Suppressor macrophage treated with lipopolysaccharide for 4 hours (primary cell): ENCODE measurements at regions not wholly inside any gene's neighbourhood (a gene's known extent, or its start where the extent isn't known, plus 50 kb on each side); places are given as distances from the start of the nearest gene placed in this dataset.

Experiments
- DNase-seq: peaks from one replicate; pipeline ENCODE4 v3.0.0-alpha.2; 2020

DNA sequence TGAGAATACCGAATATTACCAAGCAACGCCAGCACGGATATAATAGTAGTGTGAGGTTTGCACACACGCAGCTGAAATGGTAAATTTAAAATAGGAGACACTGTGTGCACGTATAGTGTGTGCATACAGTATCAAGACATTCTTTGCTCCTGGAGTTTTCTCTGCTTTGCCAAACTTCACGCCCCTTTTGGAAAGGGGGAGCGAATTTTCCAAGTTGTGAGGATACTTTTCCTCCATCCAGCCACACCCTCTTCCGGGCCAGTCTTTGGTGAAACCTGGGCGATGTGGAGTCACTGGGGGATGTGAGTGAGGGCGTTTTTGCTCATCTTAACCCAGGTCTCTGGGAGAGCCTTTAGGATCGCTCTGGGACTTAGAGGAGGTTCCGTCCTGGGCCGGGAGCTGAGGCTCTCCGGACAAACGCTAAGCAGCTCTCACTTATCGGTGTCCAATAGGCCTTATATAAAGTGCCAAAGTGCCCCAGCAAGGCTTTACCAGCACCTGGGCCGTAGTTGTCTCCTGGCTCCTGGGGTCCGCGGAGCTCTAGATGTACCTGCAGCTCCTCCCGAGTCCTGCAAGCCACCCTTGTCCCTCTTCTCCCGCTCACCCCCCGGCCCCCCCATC lies 160.0 kb upstream of the MKI67 start:
- no peak for DNase-seq

DNA sequence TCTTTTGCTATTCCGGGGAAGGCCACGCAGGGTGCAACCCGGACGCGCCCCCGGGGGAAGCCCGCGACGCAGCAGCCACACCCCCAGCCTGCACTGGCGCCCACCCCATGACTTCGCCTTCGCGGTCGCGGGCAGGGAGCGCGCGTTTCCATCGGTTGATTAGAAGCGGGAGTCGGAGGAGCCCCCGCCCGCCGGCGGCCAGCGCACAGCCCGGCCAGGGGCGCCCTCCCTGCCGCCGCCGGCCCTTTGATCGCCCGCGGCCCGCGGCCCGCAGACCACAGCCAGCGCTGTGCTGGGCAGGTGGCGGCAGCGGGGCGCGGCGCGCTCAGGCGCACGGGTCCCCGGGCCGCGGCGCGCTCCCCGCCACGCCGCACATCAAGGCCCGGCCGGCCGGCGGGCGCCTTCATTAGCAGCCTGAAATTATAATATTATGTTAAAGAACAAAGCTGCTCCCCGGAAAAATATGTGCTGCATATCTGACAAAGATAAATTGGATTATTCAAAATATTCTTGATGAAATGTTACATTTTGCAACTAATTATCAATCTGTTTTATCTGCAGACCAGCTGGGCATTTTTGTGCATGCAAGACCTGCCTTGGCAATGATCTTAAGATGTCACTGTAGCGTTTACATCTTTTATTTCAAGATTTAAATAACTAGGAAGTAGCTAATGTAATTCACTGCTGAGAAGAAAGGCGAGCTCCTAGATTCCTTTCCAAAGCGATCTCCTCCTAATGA lies 160.7 kb upstream of the MKI67 start:
- no peak for DNase-seq

- no peak for DNase-seq
Measured at GRCh38 chr10:128287921-128288320, 161.7 kb upstream of the MKI67 start.

- no peak for DNase-seq
Measured at GRCh38 chr10:128289621-128290020, 163.4 kb upstream of the MKI67 start.

GRCh38 chr10:128295003-128295402 lies 168.8 kb upstream of the MKI67 start:
- no peak for DNase-seq

DNA sequence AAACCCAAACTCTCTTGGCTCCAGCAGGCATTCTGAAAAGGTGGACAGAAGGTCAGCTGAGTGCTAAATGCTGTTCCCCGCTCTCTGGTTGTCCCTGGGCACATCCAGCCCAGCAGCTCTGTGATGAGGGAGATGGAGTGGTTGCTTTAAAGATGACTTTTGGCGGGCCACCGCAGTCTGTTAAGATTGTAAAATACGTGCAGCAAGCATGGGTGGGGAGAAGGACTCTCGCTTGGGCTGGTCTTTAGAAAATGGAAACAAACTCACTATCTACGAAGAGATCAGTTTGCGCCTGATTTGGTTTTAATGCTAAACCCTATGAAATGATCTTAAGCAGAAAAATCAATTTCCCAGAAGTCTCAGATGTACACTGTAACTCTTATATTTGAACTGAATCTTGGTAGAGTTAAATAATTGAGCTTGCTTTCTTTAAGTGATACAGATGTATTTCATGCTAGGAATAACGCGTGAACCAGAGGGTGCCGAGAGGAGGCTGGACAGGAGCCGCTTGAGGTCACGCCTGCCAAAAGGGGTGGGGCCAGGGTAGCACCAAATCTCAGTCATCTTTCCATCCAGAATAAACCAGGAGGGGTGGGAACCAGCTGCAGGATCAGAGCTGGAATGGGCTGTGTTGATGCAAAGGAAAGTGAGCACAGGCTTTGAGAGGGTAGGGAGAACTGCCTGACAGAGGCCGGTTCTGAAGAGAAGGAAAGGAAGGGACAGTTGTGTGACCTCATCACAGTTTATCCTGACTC lies 170.2 kb upstream of the MKI67 start:
- no peak for DNase-seq

DNA sequence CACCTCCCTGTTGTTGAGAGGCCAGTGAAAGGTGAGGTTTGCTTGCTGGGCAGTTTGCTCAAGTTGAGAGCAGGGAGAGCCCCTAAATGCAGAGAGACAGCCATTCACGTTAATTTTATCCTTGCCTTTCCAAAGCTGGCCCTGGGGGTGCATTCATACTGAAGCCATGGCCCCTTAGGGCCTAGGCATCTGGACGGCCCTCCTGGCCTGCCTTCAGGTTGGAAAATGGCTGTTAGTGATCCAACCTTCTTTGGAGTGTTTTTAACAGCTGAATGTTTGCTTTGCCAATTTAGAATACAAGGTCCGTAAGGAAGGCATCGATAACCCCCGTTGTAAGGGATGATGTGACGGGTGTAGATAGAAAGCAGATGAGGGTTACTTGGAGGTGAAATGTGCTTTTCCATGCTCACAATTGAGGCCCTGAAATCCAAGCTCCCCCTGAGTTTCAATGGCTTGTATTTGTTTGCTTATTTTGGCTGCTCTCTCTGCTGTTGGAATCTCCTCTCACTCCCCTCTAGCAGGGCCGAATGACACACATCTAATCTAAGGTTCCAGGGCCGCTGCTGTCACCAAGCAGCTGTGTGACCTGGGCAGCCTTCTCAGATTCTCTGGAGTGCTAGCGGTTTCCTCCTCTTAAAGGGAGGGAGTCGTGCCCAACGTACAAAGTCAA lies 171.6 kb upstream of the MKI67 start:
- DNase-seq = no peak

- DNase-seq = no peak
Measured at GRCh38 chr10:128298587-128298986, 172.4 kb upstream of the MKI67 start.

DNA sequence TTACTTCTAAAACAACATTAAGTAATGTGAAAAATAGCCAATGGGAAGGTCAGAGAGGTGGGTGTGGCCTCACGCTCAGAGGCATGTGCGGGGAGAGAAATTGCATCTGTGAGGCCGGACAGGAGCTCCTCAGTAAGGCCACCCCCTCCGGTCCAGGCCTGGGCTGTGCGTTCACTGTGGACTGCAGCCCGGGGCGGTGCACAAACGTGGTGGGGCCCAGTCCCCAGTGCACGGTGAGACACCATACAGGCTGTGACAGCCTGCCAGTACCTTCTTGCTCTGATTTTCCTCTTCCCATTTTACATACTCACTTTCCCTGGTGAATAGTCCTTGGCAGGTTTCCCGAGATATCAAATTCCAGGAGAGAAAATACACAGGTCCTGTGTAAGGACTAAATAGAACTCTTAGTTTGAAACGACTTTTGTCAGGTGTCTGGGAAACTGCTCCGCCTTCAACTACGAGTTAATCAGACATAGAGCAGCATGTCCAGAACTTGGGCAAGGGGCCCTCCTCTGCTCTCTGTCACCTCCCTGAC lies 174.1 kb upstream of the MKI67 start:
- no peak for DNase-seq

- no peak for DNase-seq
Measured at GRCh38 chr10:128301051-128301450, 174.8 kb upstream of the MKI67 start.

DNA sequence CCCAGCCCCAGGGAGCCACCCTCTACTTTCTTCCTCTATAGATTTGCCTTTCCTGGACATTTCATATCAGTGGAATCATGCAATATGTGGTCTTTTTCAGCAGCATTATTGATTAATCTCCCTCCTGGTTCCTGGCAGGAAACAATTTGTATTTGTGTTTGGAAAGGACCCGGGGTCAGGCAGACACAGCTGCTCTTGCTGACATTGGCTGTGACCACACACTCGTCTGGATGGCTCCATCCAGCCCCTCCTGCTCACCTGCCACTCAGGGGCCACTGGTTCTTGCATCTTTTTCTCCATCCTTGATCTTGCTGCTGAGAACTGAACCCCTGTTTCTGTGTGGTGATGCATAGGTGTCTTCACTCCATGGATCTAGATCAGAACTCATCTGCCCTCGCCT lies 176.6 kb upstream of the MKI67 start:
- no peak for DNase-seq

- DNase-seq = no peak
Measured at GRCh38 chr10:128304271-128304670, 178.0 kb upstream of the MKI67 start.

- DNase-seq = no peak
Measured at GRCh38 chr10:128305601-128306345, 179.6 kb upstream of the MKI67 start.

DNA sequence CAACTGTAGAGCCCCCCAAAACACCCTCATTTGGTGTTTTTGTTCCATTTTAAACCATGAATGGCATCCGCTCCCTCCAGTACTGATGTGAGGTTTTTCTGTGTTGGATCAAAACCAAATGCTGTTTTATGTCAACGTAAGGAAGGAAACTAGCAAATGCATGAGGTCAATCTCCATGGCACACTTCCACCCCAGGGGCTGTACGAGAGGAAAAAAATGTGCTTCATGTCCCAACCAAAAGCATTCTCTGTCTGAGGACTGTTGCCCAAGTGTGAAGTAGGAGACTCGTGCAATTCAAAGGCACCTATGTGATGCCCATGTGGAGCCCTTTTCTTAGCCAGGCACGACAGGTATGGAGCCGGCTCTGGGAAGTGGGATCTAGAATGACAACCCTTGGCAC lies 180.3 kb upstream of the MKI67 start:
- DNase-seq = no peak

GRCh38 chr10:128306966-128307365 lies 180.7 kb upstream of the MKI67 start:
- DNase-seq = no peak

GRCh38 chr10:128307820-128308219 lies 181.6 kb upstream of the MKI67 start:
- DNase-seq = no peak

DNA sequence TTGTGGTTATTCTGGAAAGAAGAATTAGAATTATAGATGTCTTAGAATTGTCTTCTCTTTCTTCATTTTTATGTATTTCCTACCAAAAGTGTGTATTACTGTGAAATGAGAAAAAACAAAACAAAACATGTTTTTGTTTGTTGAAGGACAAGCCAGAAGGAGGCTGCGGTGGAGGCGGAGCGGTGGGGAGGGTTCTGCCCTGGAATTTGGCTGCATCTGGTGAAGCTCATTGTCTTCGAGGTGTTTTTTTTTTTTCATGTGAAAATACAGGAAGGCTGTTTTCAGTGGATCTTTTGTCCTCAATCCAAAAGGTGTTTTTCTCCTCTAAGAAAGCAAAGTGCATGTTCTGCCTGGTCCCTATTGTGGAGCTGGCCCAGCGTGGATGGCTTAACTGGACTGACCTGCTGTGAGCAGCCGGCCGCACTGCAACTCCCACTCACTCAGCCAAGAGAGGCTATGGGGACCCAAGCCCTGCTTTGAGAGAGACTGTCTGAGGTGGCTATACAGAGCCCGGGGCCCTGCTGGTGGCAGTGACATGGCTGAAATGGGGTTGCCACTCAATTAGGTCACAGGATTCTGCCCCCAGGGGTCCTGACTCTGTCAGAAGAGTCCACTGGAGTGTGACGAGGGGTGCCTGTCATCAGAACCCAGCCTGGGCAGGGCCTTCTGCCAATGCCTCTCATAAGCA lies 184.9 kb upstream of the MKI67 start:
- no peak for DNase-seq

- no peak for DNase-seq
Measured at GRCh38 chr10:128312250-128312649, 186.0 kb upstream of the MKI67 start.

DNA sequence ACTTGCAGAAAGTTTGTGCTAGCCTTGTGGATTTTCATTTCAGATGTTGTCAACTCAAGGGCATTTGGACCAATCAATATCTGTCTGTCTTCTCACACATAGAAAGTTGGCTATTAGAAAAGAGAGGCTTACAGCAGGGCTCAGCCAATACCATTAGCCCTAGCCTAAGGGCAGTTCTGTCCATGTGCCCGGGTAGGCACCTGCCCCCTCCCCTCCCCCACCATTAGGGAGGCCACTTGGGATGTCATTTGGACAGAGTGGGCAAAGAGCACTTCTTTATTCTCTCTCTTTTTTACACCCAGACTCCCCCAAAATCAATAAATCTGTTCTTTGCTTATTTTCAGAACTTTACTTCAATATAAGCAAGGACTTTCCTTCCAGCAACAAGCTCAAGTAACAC lies 188.5 kb upstream of the MKI67 start:
- no peak for DNase-seq

GRCh38 chr10:128316121-128316726 lies 190.0 kb upstream of the MKI67 start:
- no peak for DNase-seq

DNA sequence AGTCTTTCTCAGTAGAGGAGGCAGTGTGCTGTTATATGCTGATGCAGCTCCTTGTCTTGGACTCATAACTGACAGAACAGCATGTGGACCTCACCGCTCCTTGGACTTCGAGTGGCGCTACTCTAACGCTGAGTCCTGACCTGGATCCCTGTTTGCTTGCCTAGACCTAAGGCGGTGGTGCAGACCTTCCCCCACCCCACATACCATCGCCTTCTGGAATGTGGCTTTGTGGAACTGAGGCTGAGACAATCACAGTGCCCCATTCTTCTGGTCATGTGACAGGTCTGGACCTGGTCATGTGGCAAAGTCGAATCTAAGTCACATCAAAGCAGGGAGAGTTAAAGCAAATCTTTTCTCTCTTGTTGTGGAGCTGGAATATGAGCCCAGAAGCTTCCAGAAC lies 190.7 kb upstream of the MKI67 start:
- no peak for DNase-seq

GRCh38 chr10:128318366-128318765 lies 192.1 kb upstream of the MKI67 start:
- DNase-seq = no peak
